ENCODE measurements at regions not wholly inside any gene's neighbourhood (a gene's known extent, or its start where the extent isn't known, plus 50 kb on each side); places are given as distances from the start of the nearest gene placed in this dataset.

DNA sequence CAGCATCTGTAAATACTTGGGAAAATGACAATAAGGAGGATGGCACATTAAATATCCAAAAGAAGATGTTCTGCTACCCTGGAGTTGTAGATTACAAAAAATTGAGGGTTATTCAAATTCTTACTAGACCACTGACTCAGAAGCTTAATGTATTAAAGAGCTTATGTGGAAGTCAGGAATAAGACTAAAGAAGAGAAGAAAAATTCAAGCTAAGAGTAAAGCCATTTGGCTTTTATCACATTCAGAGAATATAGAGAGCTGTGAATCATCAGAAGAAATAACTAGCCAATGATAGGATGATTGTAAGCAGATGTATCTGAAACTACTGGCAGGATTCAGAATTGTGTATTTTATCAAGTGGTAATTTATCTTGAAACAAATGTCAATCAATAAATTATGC lies 237.0 kb downstream of the TBX15 start:
- Histone ChIP-seq H3K27me3 (no peaks in the 10 kb centered on the region), H3K4me1 (no peaks in the 10 kb centered on the region), H3K4me3 (no peak overlapping the region), H3K27ac (no peak overlapping the region), H3K9me3 (no peaks in the 10 kb centered on the region), H3K36me3 (no peaks in the 10 kb centered on the region)
- TF ChIP-seq, protein P1, sequence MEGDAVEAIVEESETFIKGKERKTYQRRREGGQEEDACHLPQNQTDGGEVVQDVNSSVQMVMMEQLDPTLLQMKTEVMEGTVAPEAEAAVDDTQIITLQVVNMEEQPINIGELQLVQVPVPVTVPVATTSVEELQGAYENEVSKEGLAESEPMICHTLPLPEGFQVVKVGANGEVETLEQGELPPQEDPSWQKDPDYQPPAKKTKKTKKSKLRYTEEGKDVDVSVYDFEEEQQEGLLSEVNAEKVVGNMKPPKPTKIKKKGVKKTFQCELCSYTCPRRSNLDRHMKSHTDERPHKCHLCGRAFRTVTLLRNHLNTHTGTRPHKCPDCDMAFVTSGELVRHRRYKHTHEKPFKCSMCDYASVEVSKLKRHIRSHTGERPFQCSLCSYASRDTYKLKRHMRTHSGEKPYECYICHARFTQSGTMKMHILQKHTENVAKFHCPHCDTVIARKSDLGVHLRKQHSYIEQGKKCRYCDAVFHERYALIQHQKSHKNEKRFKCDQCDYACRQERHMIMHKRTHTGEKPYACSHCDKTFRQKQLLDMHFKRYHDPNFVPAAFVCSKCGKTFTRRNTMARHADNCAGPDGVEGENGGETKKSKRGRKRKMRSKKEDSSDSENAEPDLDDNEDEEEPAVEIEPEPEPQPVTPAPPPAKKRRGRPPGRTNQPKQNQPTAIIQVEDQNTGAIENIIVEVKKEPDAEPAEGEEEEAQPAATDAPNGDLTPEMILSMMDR (IDR thresholded peaks at IDR 0.05), result no peak
- TF ChIP-seq POLR2AphosphoS5 (IDR thresholded peaks at IDR 0.05), result no peak
- TF ChIP-seq POLR2A (IDR thresholded peaks at IDR 0.05), result no peak
- TF ChIP-seq EP300 (IDR thresholded peaks at IDR 0.05), result no peak
- no peak for DNase-seq
- intact Hi-C loops (cut with DNase I), result no loop called here

DNA sequence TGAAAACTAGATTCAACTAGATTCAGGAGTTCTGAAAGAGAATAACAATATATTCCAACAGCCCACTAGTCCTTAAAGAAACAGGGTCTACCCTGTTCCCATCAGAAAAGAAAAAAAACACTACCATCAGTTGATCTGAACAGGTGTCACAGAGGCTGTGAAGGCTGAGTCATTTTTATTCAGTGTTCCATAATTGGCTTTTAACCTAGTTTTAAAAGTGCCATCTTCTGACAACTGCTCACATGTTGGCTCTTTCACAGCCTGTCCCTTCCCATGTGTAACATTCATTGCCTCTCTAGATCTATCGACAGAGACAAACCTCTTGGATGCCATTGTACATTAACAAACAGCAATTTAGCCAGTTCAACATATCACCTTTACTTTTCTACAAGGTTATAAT lies 243.7 kb downstream of the TBX15 start:
- H3K27ac ChIP-seq, result no peak overlapping the region
- 90 to 95% methylated on average over 1 of the region's 1 CpG for WGBS, 2 donors
- intact Hi-C loops (cut with DNase I), result no loop called here
- H3K27me3 ChIP-seq, result no peaks in the 10 kb centered on the region
- no peak overlapping the region for H3K4me3 ChIP-seq
- TF ChIP-seq POLR2A (IDR thresholded peaks at IDR 0.05) (no peak), EP300 (IDR thresholded peaks at IDR 0.05) (no peak), POLR2AphosphoS5 (IDR thresholded peaks at IDR 0.05) (no peak)
- TF ChIP-seq, protein P1 (IDR thresholded peaks at IDR 0.05), result no peak
- H3K36me3 ChIP-seq, result no peaks in the 10 kb centered on the region
- H3K9me3 ChIP-seq, result no peaks in the 10 kb centered on the region
- no peak for DNase-seq
- no peaks in the 10 kb centered on the region for H3K4me1 ChIP-seq

DNA sequence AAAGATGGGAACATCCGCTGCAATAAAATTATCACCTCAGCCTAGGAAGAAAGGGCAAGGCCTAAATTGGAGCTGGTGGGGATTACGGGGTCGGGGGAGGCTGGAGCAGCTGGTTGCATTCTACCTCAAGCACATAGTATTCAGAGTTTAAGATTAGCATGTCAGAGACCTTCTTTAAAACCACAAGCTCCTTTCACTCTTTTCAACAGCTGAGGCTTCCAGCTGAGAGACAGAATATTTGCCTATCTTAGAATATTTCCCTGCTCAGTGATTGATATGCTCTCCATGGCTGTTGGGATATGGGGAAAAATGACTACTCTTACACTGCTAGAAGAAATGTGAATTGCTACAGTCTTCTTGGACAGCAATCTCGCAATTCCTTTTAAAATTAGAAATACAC lies 248.6 kb downstream of the TBX15 start:
- no peaks in the 10 kb centered on the region for H3K9me3 ChIP-seq
- no peaks in the 10 kb centered on the region for H3K27me3 ChIP-seq
- H3K36me3 ChIP-seq, result no peaks in the 10 kb centered on the region
- intact Hi-C loops (cut with DNase I), result no loop called here
- TF ChIP-seq EP300 (IDR thresholded peaks at IDR 0.05) (no peak), POLR2A (IDR thresholded peaks at IDR 0.05) (no peak), POLR2AphosphoS5 (IDR thresholded peaks at IDR 0.05) (no peak)
- TF ChIP-seq, protein P1 (IDR thresholded peaks at IDR 0.05), result no peak
- DNase-seq, result no peak
- no peaks in the 10 kb centered on the region for H3K4me1 ChIP-seq
- no peak overlapping the region for H3K27ac ChIP-seq
- 40 to 45% methylated on average over 4 of the region's 4 CpGs for WGBS, 2 donors
- no peak overlapping the region for H3K4me3 ChIP-seq

DNA sequence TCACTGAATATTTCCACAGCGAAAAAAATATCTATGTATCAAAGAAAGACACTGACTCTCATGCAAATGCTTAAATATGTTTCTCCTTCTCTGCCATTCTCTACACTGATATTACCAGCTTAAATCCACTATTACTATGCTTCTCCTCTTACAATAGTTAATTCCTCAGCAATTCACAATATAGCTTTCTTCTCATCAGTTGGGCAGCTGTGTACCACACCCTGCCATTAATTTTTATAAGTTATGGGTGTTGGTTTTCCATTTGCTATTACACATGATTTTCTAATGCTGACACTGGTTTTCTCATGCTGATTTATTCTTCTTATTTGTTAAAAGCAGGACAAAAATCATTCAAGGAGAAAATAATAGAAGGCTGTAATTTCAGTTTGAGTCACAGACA lies 251.8 kb downstream of the TBX15 start:
- H3K27ac ChIP-seq, result no peak overlapping the region
- no peaks in the 10 kb centered on the region for H3K9me3 ChIP-seq
- no peaks in the 10 kb centered on the region for H3K36me3 ChIP-seq
- H3K4me1 ChIP-seq, result no peaks in the 10 kb centered on the region
- no peak for DNase-seq
- intact Hi-C loops (cut with DNase I), result no loop called here
- no peak overlapping the region for H3K4me3 ChIP-seq
- no peaks in the 10 kb centered on the region for H3K27me3 ChIP-seq
- TF ChIP-seq, protein P1 (IDR thresholded peaks at IDR 0.05), result no peak
- TF ChIP-seq POLR2AphosphoS5 (IDR thresholded peaks at IDR 0.05) (no peak), EP300 (IDR thresholded peaks at IDR 0.05) (no peak), POLR2A (IDR thresholded peaks at IDR 0.05) (no peak)
- 95 to 98% methylated on average over 1 of the region's 1 CpG for WGBS, 2 donors

DNA sequence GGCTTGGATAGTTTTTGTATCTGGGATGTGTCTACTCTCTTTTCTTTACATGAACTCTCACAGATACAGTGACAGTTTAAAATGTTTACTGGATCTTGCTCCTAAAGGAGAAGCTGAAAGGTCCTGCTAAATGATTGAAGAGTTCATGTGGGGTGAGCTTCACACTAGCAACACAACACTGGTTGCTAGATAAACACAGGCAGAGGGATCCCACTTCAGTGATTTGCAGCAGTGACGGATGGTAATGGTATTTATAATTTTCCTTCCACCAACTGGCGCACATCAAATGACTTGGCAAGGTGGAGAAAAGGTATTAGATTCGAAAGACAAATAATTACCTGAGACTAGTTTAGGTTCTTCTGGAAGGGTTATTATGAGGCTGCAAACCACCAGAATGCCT lies 270.2 kb downstream of the TBX15 start:
- no peak overlapping the region for H3K4me3 ChIP-seq
- 76 to 78% methylated on average over 3 of the region's 3 CpGs for WGBS, 2 donors
- H3K9me3 ChIP-seq, result no peaks in the 10 kb centered on the region
- no peaks in the 10 kb centered on the region for H3K27me3 ChIP-seq
- H3K27ac ChIP-seq, result no peak overlapping the region
- intact Hi-C loops (cut with DNase I), result no loop called here
- no peak for TF ChIP-seq EP300 (IDR thresholded peaks at IDR 0.05)
- no peak for DNase-seq
- no peaks in the 10 kb centered on the region for H3K36me3 ChIP-seq
- H3K4me1 ChIP-seq, result no peaks in the 10 kb centered on the region

All from sigmoid colon (tissue), 6 donors.